AG09309 (cell line): ENCODE measurements at regions not wholly inside any gene's neighbourhood (a gene's known extent, or its start where the extent isn't known, plus 50 kb on each side); places are given as distances from the start of the nearest gene placed in this dataset.
"Not testable (repeated sequence)": the region's sequence is repeated elsewhere in the genome, so short reads cannot be mapped to it uniquely, and the experiment has no call there.

Source experiments
- DNase-seq: peaks from one replicate; pipeline ENCODE4 v3.0.0-alpha.2; 2010; ENCODE audit warnings: low read depth
- H3K4me3 ChIP-seq: 2 replicates; pipeline ENCODE4 v1.5.1; 2011; ENCODE audit warnings: mild to moderate bottlenecking, low read depth, low read length, moderate library complexity; ENCODE audit not compliant: control insufficient read depth
- CTCF ChIP-seq: IDR thresholded peaks from 2 replicates; pipeline ENCODE4 v1.5.1; 2011; ENCODE audit warnings: mild to moderate bottlenecking, low read depth, low read length, inconsistent platforms; ENCODE audit not compliant: insufficient read depth, control insufficient read depth; ENCODE audit errors: missing control alignments

- DNase-seq = no peak
Observed at GRCh38 chr4:186854256-186854655, 130.6 kb upstream of the FAT1 start.

GRCh38 chr4:186855111-186855510, 131.5 kb upstream of the FAT1 start:
- TF ChIP-seq CTCF = no peak
- no peak for DNase-seq
- H3K4me3 ChIP-seq = no peak overlapping the region

More at GRCh38 chr4:186854256-186854655, 130.6 kb upstream of the FAT1 start:
- H3K4me3 ChIP-seq = no peak overlapping the region
- no peak for TF ChIP-seq CTCF

- H3K4me3 ChIP-seq = no peak overlapping the region
- TF ChIP-seq CTCF = no peak
- DNase-seq = no peak
Observed at GRCh38 chr4:186857793-186858192, 134.1 kb upstream of the FAT1 start.

GRCh38 chr4:186858355-186858754, 134.7 kb upstream of the FAT1 start:
- DNase-seq = no peak
- H3K4me3 ChIP-seq = no peak overlapping the region
- TF ChIP-seq CTCF = no peak

- H3K4me3 ChIP-seq = no peak overlapping the region
- DNase-seq = no peak
- no peak for TF ChIP-seq CTCF
Observed at GRCh38 chr4:186859420-186859819, 135.8 kb upstream of the FAT1 start.

GRCh38 chr4:186861317-186861716, 137.7 kb upstream of the FAT1 start:
- no peak overlapping the region for H3K4me3 ChIP-seq
- DNase-seq = no peak
- TF ChIP-seq CTCF = no peak

- no peak overlapping the region for H3K4me3 ChIP-seq
- no peak for TF ChIP-seq CTCF
- no peak for DNase-seq
Observed at GRCh38 chr4:186871856-186872255, 148.2 kb upstream of the FAT1 start.

- H3K4me3 ChIP-seq, DNase-seq: not testable (repeated sequence)
Observed at GRCh38 chr4:186873095-186873494, 149.4 kb upstream of the FAT1 start.
